Activated naive CD4-positive, alpha-beta T cell treated with anti-CD3 and anti-CD28 coated beads, Interleukin-2, amount 50 U/mL, for 72 hours (primary cell): ENCODE measurements at regions not wholly inside any gene's neighbourhood (a gene's known extent, or its start where the extent isn't known, plus 50 kb on each side); places are given as distances from the start of the nearest gene placed in this dataset.
"Not testable (repeated sequence)": the region's sequence is repeated elsewhere in the genome, so short reads cannot be mapped to it uniquely, and the experiment has no call there.

Experiments used
- ATAC-seq, 2 donors: fragments of 150-1000 bp; cut with Tn5 transposase; 2 replicates each; pipeline ENCODE4 v1.10.0; 2021; ENCODE audit warnings: mild to moderate bottlenecking in 2 of 2, moderate library complexity in 2 of 2
- DNase-seq, 2 donors: peaks; one replicate each; pipeline ENCODE4 v3.0.0; 2021 to 2022; ENCODE audit warnings: low spot score in 2 of 2
- H3K27ac Mint-ChIP-seq, 2 donors: one replicate each; pipeline ENCODE4 v1.8.0; 2022; ENCODE audit warnings: mild to moderate bottlenecking in 2 of 2, mixed read lengths in 2 of 2
- H3K36me3 Mint-ChIP-seq, 2 donors: one replicate each; pipeline ENCODE4 v1.8.0; 2022; ENCODE audit warnings: mixed read lengths in 2 of 2
- H3K9me3 Mint-ChIP-seq, 2 donors: one replicate each; pipeline ENCODE4 v1.8.0; 2022; ENCODE audit warnings: mixed read lengths in 2 of 2

DNA sequence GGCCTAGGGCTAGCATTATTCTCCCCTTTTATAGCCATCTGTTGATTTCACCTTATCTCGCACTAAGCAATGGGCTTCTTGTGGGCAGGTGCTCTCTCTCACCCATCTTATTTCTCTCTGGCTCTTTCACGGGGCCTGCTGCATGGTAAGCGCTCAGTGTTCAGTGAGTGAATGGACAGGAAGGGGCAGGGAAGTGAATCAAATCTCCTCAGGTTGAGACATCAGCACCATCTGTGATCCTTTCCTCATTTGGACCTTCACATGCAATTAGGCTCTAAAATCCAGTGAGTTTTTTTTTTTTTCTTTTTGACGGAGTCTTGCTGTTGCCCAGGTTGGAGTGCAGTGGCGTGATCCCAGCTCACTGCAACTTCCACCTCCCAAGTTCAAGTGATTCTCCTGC lies 76.5 kb upstream of the EZR start:
- ATAC-seq = no peak
- peaks cover 0 to 5% of the 10 kb centered on the region in 2 donors for H3K9me3 Mint-ChIP-seq
- no peaks in the 10 kb centered on the region for H3K36me3 Mint-ChIP-seq
- H3K27ac Mint-ChIP-seq = no peak overlapping the region
- no peak for DNase-seq

DNA sequence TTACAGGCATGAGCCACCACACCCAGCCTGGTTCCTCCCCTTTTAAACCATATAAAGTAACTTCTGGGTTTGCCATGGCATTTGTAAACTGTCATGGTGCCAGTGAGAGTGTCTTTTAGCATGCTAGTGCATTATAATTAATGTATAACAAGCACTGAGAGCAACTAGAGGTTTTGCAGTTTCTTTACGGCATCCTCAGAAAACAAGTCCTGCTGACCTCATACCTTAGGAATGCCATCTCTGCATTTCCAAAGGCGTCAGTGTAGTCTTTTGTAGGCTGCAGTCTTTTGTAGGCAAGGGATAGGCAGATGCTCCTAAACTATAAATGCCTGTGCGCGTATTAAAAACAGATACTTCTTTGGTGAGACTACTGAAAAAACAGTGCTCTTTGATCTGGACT lies 75.0 kb upstream of the EZR start:
- peaks cover 0 to 5% of the 10 kb centered on the region in 2 donors for H3K9me3 Mint-ChIP-seq
- DNase-seq (no peak), ATAC-seq (no peak)
- H3K36me3 Mint-ChIP-seq = no peaks in the 10 kb centered on the region
- no peak overlapping the region for H3K27ac Mint-ChIP-seq

DNA sequence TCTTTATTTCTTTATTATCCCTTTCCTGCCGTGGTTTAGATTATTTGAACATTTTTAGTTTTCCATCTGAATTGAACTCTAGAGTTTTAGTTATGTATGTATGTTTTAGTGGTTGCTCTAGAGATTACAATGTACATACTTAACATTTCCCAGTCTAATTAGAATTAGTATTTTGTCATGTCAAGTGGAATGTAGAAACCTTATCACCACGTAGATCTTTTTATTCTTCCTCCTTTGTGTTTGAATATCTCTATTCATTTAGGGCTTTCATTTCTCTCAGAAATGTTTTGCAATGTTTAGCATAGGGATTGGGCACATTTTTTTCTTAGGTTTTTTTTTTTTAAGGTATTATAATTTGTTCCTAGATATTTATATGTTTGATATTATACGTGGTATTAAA lies 73.1 kb upstream of the EZR start:
- ATAC-seq = no peak
- H3K27ac Mint-ChIP-seq = no peak overlapping the region

DNA sequence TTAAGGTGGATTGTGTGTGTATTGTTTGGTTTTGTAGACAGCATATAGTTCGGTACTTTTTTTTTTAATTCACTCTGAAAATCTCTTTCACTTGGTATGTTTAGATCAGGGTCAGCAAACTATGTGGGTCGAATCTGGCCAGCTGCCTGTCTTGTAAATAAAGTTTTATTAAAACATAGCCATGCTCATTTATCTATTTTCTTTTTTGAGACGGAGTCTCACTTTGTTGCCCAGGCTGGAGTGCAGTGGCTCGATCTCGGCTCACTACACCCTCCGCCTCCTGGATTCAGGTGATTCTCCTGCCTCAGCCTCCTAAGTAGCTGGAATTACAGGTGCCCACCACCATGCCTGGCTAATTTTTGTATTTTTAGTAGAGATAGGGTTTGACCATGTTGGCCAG lies 72.4 kb upstream of the EZR start:
- not testable (repeated sequence) for H3K27ac Mint-ChIP-seq, ATAC-seq, H3K9me3 Mint-ChIP-seq, H3K36me3 Mint-ChIP-seq, DNase-seq

More for the DNA sequence above, 73.1 kb upstream of the EZR start:
- Mint-ChIP-seq H3K36me3 (no peaks in the 10 kb centered on the region), H3K9me3 (no peaks in the 10 kb centered on the region)
- no peak for DNase-seq

DNA sequence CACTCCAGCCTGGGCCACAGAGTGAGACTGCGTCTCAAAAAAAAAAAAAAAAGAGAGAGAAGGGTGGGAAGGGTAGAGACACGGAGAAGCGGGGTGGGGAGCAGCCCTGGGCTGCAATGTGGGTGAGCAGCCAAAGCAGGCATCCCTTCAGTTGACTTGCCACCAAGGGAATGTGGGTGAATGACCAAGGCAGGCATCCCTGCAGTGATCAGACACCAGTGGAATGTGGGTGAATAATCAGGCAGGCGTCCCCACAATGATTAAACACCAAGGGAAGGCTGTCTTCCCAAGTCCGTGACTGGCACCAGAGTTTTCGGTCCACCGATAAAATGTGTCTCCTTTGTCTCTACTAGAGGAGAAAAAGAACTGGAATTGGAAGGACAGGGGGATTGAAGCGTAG lies 69.0 kb upstream of the EZR start:
- not testable (repeated sequence) for H3K36me3 Mint-ChIP-seq, H3K9me3 Mint-ChIP-seq, ATAC-seq, DNase-seq
- peak overlapping the region in 1 of 2 donors; percentile 8 for H3K27ac Mint-ChIP-seq

DNA sequence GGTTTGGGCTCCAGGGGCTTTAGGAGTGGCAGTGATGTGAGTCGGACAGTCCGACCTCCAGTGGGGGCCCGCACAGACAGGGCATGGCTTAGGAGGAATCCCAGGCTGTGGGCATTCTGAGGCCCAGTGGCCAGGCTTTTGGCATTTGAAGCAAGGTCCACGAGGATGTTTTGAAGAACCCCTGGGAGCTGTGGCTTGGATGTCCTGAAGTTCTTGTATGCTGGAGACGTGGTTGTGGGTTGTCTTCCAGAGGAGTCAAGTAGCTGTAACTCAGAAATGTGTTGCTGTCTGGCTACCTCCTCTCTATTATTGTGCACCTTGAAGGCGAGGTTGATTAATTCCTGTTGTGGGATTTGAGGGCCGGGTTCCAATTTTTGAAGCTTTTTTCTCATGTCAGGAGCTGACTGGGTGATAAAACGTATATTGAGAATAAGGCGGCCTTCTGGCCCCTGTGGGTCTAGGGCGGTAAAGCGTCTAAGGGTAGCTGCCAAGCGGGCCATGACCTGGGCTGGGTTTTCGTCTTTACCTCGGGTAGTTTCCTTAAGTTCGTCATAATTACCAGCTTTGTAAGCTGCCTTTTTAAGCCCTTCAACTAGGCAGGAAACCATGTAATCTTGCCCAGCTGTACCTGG lies 67.3 kb upstream of the EZR start:
- ATAC-seq, H3K36me3 Mint-ChIP-seq, H3K27ac Mint-ChIP-seq, DNase-seq, H3K9me3 Mint-ChIP-seq: not testable (repeated sequence)

DNA sequence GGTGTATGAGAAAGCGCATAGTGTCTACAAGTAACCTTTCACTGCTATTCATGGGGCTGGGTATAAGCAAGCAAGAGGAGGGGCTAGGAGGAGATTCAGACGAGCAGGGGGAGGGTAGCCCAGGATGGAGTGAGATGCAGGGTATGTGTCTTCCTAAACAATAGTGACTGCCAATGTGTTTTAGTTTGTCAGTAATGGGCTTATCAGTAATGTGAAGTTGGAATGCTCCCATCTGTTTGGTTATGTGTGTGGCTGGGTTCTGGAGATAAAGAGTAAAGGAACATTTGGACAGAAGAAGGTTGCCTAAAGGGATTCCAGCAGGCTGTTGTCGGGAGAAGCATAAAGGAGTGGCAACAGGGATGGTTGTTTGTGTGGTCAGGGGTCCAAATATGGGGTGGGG lies 62.7 kb upstream of the EZR start:
- H3K27ac Mint-ChIP-seq, ATAC-seq, DNase-seq, H3K9me3 Mint-ChIP-seq: not testable (repeated sequence)
- peaks cover 0 to 22% of the 10 kb centered on the region in 2 donors for H3K36me3 Mint-ChIP-seq

DNA sequence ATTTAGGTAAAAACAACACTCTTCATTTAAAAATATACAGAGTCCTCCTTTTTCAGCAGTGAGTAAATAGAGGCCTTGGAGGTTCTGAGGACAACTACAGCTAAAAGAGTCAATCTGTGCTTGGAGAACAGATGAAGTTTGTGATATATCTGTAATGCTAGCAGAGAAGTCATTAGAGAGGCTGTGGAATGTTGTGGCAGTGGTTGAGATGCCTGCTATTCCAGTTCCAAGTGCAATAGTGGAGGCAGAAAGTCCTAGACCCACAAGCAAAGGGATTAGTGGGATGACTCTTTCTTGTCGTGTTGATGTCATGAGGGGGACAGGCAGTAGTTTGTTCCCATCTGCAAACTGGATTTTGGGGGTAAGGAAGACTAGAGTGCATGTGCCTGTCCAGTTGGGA lies 62.1 kb upstream of the EZR start:
- H3K36me3 Mint-ChIP-seq = peaks cover 0 to 24% of the 10 kb centered on the region in 2 donors
- not testable (repeated sequence) for ATAC-seq, DNase-seq, H3K9me3 Mint-ChIP-seq, H3K27ac Mint-ChIP-seq

DNA sequence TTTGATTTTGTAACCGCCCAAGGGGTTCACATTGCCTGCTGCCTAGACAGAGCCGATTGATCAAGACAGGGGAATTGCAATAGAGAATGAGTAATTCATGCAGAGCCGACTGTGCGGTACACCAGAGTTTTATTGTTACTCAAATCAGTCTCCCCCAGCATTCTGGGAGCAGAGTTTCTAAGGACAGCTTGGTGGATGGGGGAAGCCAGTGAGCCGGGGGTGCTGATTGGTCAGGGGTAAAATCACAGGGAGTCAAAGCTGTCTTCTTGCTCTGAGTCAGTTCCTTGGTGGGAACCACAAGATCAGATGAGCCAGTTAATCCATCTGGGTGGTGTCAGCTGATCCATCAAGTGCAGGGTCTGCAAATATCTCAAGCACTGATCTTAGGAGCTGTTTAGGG lies 60.0 kb upstream of the EZR start:
- Mint-ChIP-seq H3K36me3 (peaks cover 0 to 24% of the 10 kb centered on the region in 2 donors), H3K27ac (peak overlapping the region; percentile 68 to 72), H3K9me3 (peaks cover 4 to 7% of the 10 kb centered on the region in 2 donors)
- DNase-seq (peak; percentile 63 to 78), ATAC-seq (peak; percentile 99)

DNA sequence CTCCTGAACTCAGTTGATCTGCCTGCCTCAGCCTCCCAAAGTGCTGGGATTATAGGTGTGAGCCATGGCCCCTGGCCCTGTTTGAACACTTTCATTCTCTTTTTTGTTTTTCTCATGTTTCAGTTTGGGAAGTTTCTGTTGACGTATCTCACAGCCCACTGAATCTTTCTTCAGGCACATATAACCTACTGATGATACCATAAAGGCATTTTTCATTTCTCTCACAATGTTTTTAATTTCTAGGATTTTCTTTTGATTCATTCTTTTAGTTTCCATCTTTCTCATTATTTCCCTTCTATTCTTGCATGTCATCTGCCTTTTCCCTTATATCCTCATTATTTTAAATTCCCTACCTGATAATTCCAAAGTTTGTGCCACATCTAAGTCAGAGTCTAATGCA lies 58.5 kb upstream of the EZR start:
- no peak for ATAC-seq
- Mint-ChIP-seq H3K36me3 (peaks cover 0 to 24% of the 10 kb centered on the region in 2 donors), H3K27ac (no peak overlapping the region)

DNA sequence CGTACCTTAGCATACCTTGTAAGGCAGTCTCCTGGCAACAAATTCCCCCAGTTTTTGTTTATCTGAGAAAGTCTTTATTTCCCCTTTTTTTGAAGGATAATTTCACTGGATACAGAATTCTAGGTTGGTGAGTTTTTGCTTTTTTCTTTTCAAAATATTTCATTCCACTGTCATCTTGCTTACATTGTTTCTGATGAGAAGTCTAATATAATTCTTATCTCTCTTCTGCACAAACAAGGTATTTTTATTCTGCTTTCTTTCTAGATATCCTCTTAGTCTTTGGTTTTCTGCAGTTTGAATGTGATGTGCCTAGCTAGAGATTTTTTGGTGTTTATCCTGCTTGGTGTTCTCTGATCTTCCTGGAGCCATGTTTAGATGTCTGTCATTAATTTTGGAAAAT lies 57.7 kb upstream of the EZR start:
- H3K9me3 Mint-ChIP-seq = peaks cover 4 to 7% of the 10 kb centered on the region in 2 donors
- ATAC-seq (no peak), DNase-seq (no peak)
- H3K27ac Mint-ChIP-seq = no peak overlapping the region
- peaks cover 0 to 24% of the 10 kb centered on the region in 2 donors for H3K36me3 Mint-ChIP-seq

More for the DNA sequence above, 58.5 kb upstream of the EZR start:
- peaks cover 4 to 7% of the 10 kb centered on the region in 2 donors for H3K9me3 Mint-ChIP-seq
- DNase-seq = no peak

DNA sequence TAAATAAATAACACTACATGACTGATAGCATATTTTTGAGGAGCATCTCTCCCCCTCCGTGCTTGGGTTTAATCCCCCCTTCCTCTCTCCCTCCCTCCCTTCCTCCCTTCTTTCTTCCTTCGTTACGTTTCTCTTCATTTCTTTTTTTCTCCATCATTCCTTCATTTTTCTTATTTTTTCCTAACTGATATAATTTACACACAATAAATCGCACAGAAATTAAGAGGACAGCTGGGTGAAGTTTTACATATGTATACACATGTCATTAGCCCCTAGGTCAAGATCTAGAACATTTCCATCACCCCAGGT lies 51.4 kb upstream of the EZR start:
- ATAC-seq = no peak
- Mint-ChIP-seq H3K27ac (peak overlapping the region; percentile 100), H3K9me3 (peaks cover 4 to 8% of the 10 kb centered on the region in 2 donors), H3K36me3 (no peaks in the 10 kb centered on the region)
- no peak for DNase-seq

DNA sequence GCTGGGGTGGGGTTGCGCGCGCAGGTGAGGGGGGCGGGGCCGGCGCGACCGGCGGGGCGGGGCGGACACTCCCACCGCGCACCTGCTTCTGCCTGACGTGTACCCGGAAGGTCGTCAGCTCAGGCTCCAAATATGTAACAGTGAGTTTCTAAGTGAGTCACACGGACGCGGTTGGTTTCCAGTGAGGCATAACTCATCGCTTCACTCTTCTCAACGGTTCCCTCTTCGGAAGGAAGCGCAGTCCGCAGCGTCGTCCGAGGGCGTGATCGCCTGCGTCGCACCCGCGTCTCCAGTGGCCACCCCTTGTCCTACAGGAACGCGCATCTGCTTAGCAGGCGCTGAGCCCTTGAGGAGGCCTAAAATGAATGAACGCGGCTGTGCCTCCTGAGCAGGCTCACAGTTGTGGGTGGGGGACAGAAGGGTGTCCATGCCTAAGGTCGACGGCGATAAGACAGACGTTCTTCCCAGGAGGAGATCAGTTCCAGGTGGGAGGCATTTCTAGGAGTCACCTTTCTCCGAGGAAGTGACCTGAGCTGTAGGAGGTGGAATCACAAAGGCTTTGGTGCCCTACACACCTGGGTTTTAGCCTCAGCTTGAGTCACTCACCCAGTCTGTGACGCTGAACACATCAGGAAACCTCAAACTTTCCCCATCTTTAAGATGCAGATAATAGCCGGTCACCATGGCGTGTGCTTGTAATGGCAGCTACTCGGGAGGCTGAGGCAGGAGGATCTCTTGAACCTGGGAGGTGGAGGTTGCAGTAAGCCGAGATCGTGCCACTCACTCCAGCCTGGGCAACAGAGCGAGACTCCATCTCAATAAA lies 50.9 kb upstream of the EZR start:
- Mint-ChIP-seq H3K27ac (peak overlapping the region; percentile 100), H3K9me3 (peaks cover 4 to 8% of the 10 kb centered on the region in 2 donors), H3K36me3 (no peaks in the 10 kb centered on the region)
- DNase-seq = peak in 1 of 2 donors; percentile 97
- ATAC-seq = peak; percentile 91 to 95

DNA sequence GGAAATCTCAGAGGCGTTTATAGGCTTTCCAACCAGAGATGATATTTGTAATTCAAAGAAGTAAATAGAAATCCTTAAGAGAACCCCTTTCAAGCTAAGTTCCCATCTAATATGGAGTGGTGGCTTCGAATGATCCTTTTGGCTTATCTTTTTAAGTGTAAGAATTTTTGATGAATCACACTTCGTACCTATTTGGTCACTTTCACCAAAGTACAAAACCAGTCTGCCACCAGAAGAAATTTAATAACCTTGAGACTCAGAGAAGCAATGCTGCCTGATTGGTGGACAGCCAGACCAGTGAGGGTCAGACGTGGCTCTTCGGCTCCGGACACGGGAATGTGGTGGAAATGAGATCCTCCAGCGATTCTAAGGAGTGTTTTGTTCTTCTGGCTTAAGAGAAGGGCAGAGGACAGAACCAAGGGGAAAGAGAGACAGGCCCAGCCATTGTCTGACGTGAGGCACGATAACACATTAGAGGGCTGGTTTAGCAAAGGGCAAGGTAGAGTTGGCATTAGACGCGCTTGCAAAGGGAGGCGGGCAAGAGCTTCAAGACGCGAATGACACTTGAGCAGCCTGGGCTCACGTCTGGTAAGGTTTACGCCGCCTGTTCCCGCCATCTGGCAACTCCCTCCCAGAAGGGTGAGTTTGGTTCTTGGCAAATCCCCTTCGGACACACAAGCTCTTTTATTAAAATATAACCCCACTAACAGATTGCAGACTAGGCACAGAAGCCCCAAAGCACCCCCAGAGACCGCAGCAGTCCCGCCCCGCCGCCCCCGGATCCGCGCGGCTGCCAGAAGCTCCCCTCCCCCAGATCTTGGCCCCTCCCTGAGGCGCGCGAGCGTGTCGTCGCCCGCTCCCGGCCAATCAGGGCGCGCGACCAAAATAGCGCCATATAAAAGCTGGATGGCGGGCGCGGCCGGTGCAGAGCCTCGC lies 50.0 kb upstream of the EZR start:
- Mint-ChIP-seq H3K27ac (peak overlapping the region; percentile 100), H3K36me3 (no peaks in the 10 kb centered on the region), H3K9me3 (peaks cover 4 to 8% of the 10 kb centered on the region in 2 donors)
- ATAC-seq (peak; percentile 48 to 50), DNase-seq (peak in 1 of 2 donors; percentile 96)
